IMR-90 (cell line): ENCODE measurements at regions not wholly inside any gene's neighbourhood (a gene's known extent, or its start where the extent isn't known, plus 50 kb on each side); places are given as distances from the start of the nearest gene placed in this dataset.

Source experiments
- ATAC-seq: fragments of 200-7000 bp; cut with Tn5 transposase; 2 replicates; pipeline ENCODE4 v1.9.1; 2020; ENCODE audit warnings: low read depth, mild to moderate bottlenecking, moderate library complexity
- BruUV-seq: library from RNA; stranded (reverse); fragments of 400-500 nt; replicated peaks from 2 replicates; lab custom pipeline; 2021; lab: Mats Ljungman, UMichigan
- CTCF ChIA-PET: fragments of 300-600 bp; formaldehyde crosslinking; extraction: SDS; loops from one replicate; lab custom pipeline; 2021; ENCODE audit warnings: antibody characterized with exemption; lab: Yijun Ruan, JAX
- POLR2A ChIA-PET: fragments of 300-600 bp; sonication (Branson Sonifier 250); formaldehyde crosslinking; loops from one replicate; lab custom pipeline; 2022; ENCODE audit warnings: antibody characterized with exemption; ENCODE audit not compliant: unreplicated experiment; lab: Charles Lee
- DNase-seq: peaks from one replicate; pipeline ENCODE4 v3.0.0; 2013
- H2AFZ ChIP-seq: replicated peaks from 2 replicates; pipeline ENCODE3; 2013; ENCODE audit warnings: low read length, mild to moderate bottlenecking; ENCODE audit not compliant: poor library complexity
- H2AK5ac ChIP-seq: 2 replicates; pipeline ENCODE4 v1.6.1; 2013; ENCODE audit warnings: low read depth, low read length, inconsistent platforms
- H2AK9ac ChIP-seq: replicated peaks from 2 replicates; pipeline ENCODE3; 2013; ENCODE audit warnings: mild to moderate bottlenecking, low read depth, low read length, moderate library complexity; ENCODE audit not compliant: poor library complexity
- H2BK120ac ChIP-seq: 2 replicates; pipeline ENCODE4 v1.6.1; 2013; ENCODE audit warnings: low read depth, low read length, inconsistent platforms
- H2BK15ac ChIP-seq: 3 replicates; pipeline ENCODE4 v1.6.1; 2013; ENCODE audit warnings: low read depth, low read length, inconsistent platforms
- H2BK20ac ChIP-seq: 2 replicates; pipeline ENCODE4 v1.6.1; 2013; ENCODE audit warnings: low read depth, mild to moderate bottlenecking, inconsistent platforms, low read length, moderate library complexity
- H2BK5ac ChIP-seq: 2 replicates; pipeline ENCODE4 v1.6.1; 2013; ENCODE audit warnings: mild to moderate bottlenecking, low read depth, low read length, inconsistent platforms; ENCODE audit not compliant: poor library complexity, severe bottlenecking
- H3K14ac ChIP-seq: replicated peaks from 2 replicates; pipeline ENCODE4 v1.6.1; 2013; ENCODE audit warnings: low read depth, low read length, inconsistent platforms
- H3K18ac ChIP-seq: 2 replicates; pipeline ENCODE4 v1.6.1; 2013; ENCODE audit warnings: low read depth, low read length, control low read depth
- H3K23ac ChIP-seq: 2 replicates; pipeline ENCODE4 v1.6.1; 2013; ENCODE audit warnings: low read depth, low read length, inconsistent platforms
- H3K27ac ChIP-seq: 2 replicates; pipeline ENCODE4 v1.5.1; 2013; ENCODE audit warnings: mild to moderate bottlenecking, control low read depth, low read length; ENCODE audit not compliant: insufficient read depth
- H3K27me3 ChIP-seq: 2 replicates; pipeline ENCODE4 v1.6.1; 2013; ENCODE audit warnings: low read length; ENCODE audit not compliant: control insufficient read depth, insufficient read depth
- H3K36me3 ChIP-seq: 2 replicates; pipeline ENCODE4 v1.6.1; 2013; ENCODE audit warnings: low read length, mixed read lengths; ENCODE audit not compliant: control insufficient read depth, insufficient read depth
- H3K4ac ChIP-seq: 2 replicates; pipeline ENCODE4 v1.6.1; 2013; ENCODE audit warnings: low read depth, low read length, inconsistent platforms
- H3K4me1 ChIP-seq: 2 replicates; pipeline ENCODE4 v1.6.1; 2013; ENCODE audit warnings: low read length, mixed read lengths; ENCODE audit not compliant: control insufficient read depth, insufficient read depth
- H3K4me2 ChIP-seq: 2 replicates; pipeline ENCODE4 v1.6.1; 2013; ENCODE audit warnings: low read depth, mild to moderate bottlenecking, control low read depth, low read length, moderate library complexity
- H3K4me3 ChIP-seq: 2 replicates; pipeline ENCODE4 v1.5.1; 2013; ENCODE audit warnings: low read depth, mild to moderate bottlenecking, control low read depth, low read length, moderate library complexity; ENCODE audit not compliant: insufficient read depth
- H3K56ac ChIP-seq: 2 replicates; pipeline ENCODE4 v1.6.1; 2013; ENCODE audit warnings: low read length, inconsistent platforms; ENCODE audit not compliant: insufficient read depth; ENCODE audit errors: extremely low read depth
- H3K79me1 ChIP-seq, 2 experiments: 2 replicates each; pipeline ENCODE4 v1.6.1; 2013; ENCODE audit warnings: low read length in 2 of 2, inconsistent platforms in 1 of 2, low read depth in 1 of 2
- H3K9ac ChIP-seq: 2 replicates; pipeline ENCODE4 v1.6.1; 2013; ENCODE audit warnings: low read depth, low read length, control low read depth
- H3K9me1 ChIP-seq: 2 replicates; pipeline ENCODE4 v1.6.1; 2013; ENCODE audit warnings: low read length, inconsistent platforms; ENCODE audit not compliant: insufficient read depth
- H3K9me3 ChIP-seq: 2 replicates; pipeline ENCODE4 v1.6.1; 2013; ENCODE audit warnings: low read length; ENCODE audit not compliant: control insufficient read depth, insufficient read depth
- H4K20me1 ChIP-seq: 2 replicates; pipeline ENCODE4 v1.6.1; 2013; ENCODE audit warnings: low read length, inconsistent platforms; ENCODE audit not compliant: insufficient read depth
- H4K5ac ChIP-seq: 2 replicates; pipeline ENCODE4 v1.6.1; 2013; ENCODE audit warnings: mild to moderate bottlenecking, low read depth, low read length, control low read depth
- H4K8ac ChIP-seq, 2 experiments: 2 replicates each; pipeline ENCODE4 v1.6.1; 2013; ENCODE audit warnings: low read depth in 2 of 2, low read length in 2 of 2, control low read depth in 1 of 2, inconsistent platforms in 1 of 2
- H4K91ac ChIP-seq: 2 replicates; pipeline ENCODE4 v1.6.1; 2013; ENCODE audit warnings: low read depth, low read length, inconsistent platforms; ENCODE audit not compliant: insufficient read depth
- BHLHE40 ChIP-seq: fragments of 150-350 bp; IDR thresholded peaks from 2 replicates; pipeline ENCODE4 v1.6.1; 2016; ENCODE audit warnings: mild to moderate bottlenecking, low read depth, low read length
- ELK1 ChIP-seq: fragments of 150-350 bp; IDR thresholded peaks from 2 replicates; pipeline ENCODE4 v1.6.1; 2016; ENCODE audit warnings: low read depth, mild to moderate bottlenecking, low read length, moderate library complexity, borderline replicate concordance
- MAFK ChIP-seq: IDR thresholded peaks from 2 replicates; pipeline ENCODE4 v1.6.1; 2012; ENCODE audit warnings: low read depth, low read length, improper control_type of control experiment
- MAZ ChIP-seq: IDR thresholded peaks from 2 replicates; pipeline ENCODE4 v1.6.1; 2012; ENCODE audit warnings: low read depth, mild to moderate bottlenecking, low read length, improper control_type of control experiment, moderate library complexity, borderline replicate concordance
- RAD21 ChIP-seq: IDR thresholded peaks from 2 replicates; pipeline ENCODE4 v1.6.1; 2012; ENCODE audit warnings: low read length, improper control_type of control experiment
- WGBS, 2 experiments: methylation state at CpG; one replicate each; pipeline versions ENCODE4 v1.1.5 to v1.1.7; 2013; ENCODE audit warnings: missing lambda C conversion rate in 2 of 2; ENCODE audit not compliant: insufficient read length in 1 of 2; ENCODE audit errors: extremely low coverage in 2 of 2; 5-methylcytosine and 5-hydroxymethylcytosine counted together
- dilution Hi-C: fragments of 300-500 bp; cut with HindIII; formaldehyde crosslinking; loops from one replicate; pipeline ENCODE4 v1.14.3; 2018; ENCODE audit warnings: low sequenced_read_pairs; ENCODE audit not compliant: unreplicated experiment
- in situ Hi-C: fragments of 300-500 bp; cut with MboI; formaldehyde crosslinking; loops from 3 replicates; pipeline ENCODE4 v1.14.3; 2019; ENCODE audit warnings: low sequenced_read_pairs, inconsistent platforms, mixed read lengths
- intact Hi-C: fragments of 100-400 bp; cut with micrococcal nuclease; formaldehyde crosslinking; loops from 2 replicates; pipeline ENCODE4 v1.10.0; 2022

- Histone ChIP-seq H3K4me2 (no peak overlapping the region), H3K9me3 (peaks cover 3% of the 10 kb centered on the region; the same call in 1 of the 2 replicates), H4K91ac (no peak overlapping the region), H3K36me3 (no peaks in the 10 kb centered on the region), H3K4me1 (no peaks in the 10 kb centered on the region), H3K4ac (no peak overlapping the region), H3K56ac (no peak overlapping the region), H3K9ac (no peak overlapping the region), H3K23ac (no peak overlapping the region), H3K27me3 (no peaks in the 10 kb centered on the region), H2BK120ac (no peak overlapping the region), H4K8ac (no peak overlapping the region), H2BK20ac (no peak overlapping the region), H2BK5ac (no peak overlapping the region), H4K20me1 (no peaks in the 10 kb centered on the region), H2AK9ac (no peak overlapping the region), H3K9me1 (no peaks in the 10 kb centered on the region), H3K14ac (no peak overlapping the region), H2AK5ac (no peak overlapping the region), H4K5ac (no peak overlapping the region), H2BK15ac (no peak overlapping the region), H3K27ac (no peak overlapping the region), H2AFZ (no peak overlapping the region), H3K18ac (no peak overlapping the region), H3K79me1 (no peaks in the 10 kb centered on the region), H3K4me3 (no peak overlapping the region)
- in situ Hi-C loops: loop anchor here (10.0 kb wide), 1 partner anchor 460 kb away; the partner anchor contains the start of gene NPR3
- BruUV-seq: no TSS peak
- POLR2A ChIA-PET: no interaction called here
- DNase-seq (no peak), ATAC-seq (no peak)
- CTCF ChIA-PET: no interaction called here
- dilution Hi-C loops: no loop called here
- TF ChIP-seq BHLHE40 (no peak), ELK1 (no peak), MAZ (no peak), RAD21 (no peak), MAFK (peak; percentile 95)
- WGBS, 2 experiments: no CpG with 5 or more reads among the region's 5 CpGs
- intact Hi-C loops: no loop called here
Observed at GRCh38 chr5:33174383-33174782, 266.4 kb upstream of the TARS1 start.
